Activated CD4-positive, alpha-beta T cell treated with anti-CD3 and anti-CD28 coated beads for 48 hours (primary cell): ENCODE measurements at regions not wholly inside any gene's neighbourhood (a gene's known extent, or its start where the extent isn't known, plus 50 kb on each side); places are given as distances from the start of the nearest gene placed in this dataset.
"Not testable (repeated sequence)": the region's sequence is repeated elsewhere in the genome, so short reads cannot be mapped to it uniquely, and the experiment has no call there.

Experiments
- DNase-seq: peaks from one replicate; pipeline ENCODE4 v3.0.0-alpha.2; 2020

- DNase-seq = no peak
These were observed 552.4 kb downstream of the RFPL4B start for GRCh38 chr6:112899541-112899940.

- no peak for DNase-seq
These were observed 556.2 kb downstream of the RFPL4B start for GRCh38 chr6:112903361-112903760.

- DNase-seq = no peak
These were observed 559.6 kb downstream of the RFPL4B start for GRCh38 chr6:112906726-112907125.

- no peak for DNase-seq
These were observed 562.7 kb downstream of the RFPL4B start for GRCh38 chr6:112909781-112910180.

- DNase-seq = no peak
These were observed 563.1 kb downstream of the RFPL4B start for GRCh38 chr6:112910256-112910655.

GRCh38 chr6:112911959-112912358 is 564.8 kb downstream of the RFPL4B start:
- no peak for DNase-seq

- DNase-seq = no peak
These were observed 565.4 kb downstream of the RFPL4B start for GRCh38 chr6:112912416-112913101.

GRCh38 chr6:112919744-112920143 is 572.6 kb downstream of the RFPL4B start:
- DNase-seq = not testable (repeated sequence)

- DNase-seq = no peak
These were observed 573.9 kb downstream of the RFPL4B start for GRCh38 chr6:112920994-112921393.

- DNase-seq = no peak
These were observed 576.9 kb downstream of the RFPL4B start for GRCh38 chr6:112923940-112924587.

- DNase-seq = no peak
These were observed 578.6 kb downstream of the RFPL4B start for GRCh38 chr6:112925702-112926101.

- DNase-seq = no peak
These were observed 580.7 kb downstream of the RFPL4B start for GRCh38 chr6:112927641-112928320.

- no peak for DNase-seq
These were observed 582.5 kb downstream of the RFPL4B start for GRCh38 chr6:112929641-112930040.

- no peak for DNase-seq
These were observed 584.7 kb downstream of the RFPL4B start for GRCh38 chr6:112931832-112932231.

- no peak for DNase-seq
These were observed 586.8 kb downstream of the RFPL4B start for GRCh38 chr6:112933947-112934346.

GRCh38 chr6:112934433-112935327 is 587.5 kb downstream of the RFPL4B start:
- DNase-seq = no peak

- no peak for DNase-seq
These were observed 588.4 kb downstream of the RFPL4B start for GRCh38 chr6:112935402-112936078.

- no peak for DNase-seq
These were observed 588.9 kb downstream of the RFPL4B start for GRCh38 chr6:112936079-112936472.

GRCh38 chr6:112936504-112936903 is 589.4 kb downstream of the RFPL4B start:
- no peak for DNase-seq

GRCh38 chr6:112937690-112938089 is 590.6 kb downstream of the RFPL4B start:
- not testable (repeated sequence) for DNase-seq

- DNase-seq = no peak
These were observed 591.5 kb downstream of the RFPL4B start for GRCh38 chr6:112938650-112939049.

GRCh38 chr6:112939563-112939962 is 592.4 kb downstream of the RFPL4B start:
- no peak for DNase-seq
